ENCODE measurements at regions not wholly inside any gene's neighbourhood (a gene's known extent, or its start where the extent isn't known, plus 50 kb on each side); places are given as distances from the start of the nearest gene placed in this dataset.

DNA sequence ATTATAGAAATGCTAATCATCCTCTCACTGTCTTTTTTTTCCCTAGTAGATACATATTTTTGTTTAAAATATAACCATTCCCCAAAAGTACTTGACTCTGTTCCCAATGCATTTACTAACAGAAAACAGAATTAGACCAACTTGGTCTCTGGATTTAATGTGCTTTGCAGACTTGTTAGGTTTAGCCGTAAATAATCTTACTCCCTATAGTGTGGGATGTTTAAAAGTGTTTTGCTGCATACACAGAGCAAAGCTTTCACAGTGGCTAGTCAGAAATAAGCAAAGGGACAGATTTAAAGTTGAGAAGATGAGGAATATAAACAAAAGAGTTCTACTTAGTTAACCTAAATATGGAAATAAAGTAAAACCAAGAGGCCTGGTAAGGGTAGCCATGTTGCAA is 527.5 kb downstream of the HDGFL1 start:
- TF ChIP-seq, protein P1, sequence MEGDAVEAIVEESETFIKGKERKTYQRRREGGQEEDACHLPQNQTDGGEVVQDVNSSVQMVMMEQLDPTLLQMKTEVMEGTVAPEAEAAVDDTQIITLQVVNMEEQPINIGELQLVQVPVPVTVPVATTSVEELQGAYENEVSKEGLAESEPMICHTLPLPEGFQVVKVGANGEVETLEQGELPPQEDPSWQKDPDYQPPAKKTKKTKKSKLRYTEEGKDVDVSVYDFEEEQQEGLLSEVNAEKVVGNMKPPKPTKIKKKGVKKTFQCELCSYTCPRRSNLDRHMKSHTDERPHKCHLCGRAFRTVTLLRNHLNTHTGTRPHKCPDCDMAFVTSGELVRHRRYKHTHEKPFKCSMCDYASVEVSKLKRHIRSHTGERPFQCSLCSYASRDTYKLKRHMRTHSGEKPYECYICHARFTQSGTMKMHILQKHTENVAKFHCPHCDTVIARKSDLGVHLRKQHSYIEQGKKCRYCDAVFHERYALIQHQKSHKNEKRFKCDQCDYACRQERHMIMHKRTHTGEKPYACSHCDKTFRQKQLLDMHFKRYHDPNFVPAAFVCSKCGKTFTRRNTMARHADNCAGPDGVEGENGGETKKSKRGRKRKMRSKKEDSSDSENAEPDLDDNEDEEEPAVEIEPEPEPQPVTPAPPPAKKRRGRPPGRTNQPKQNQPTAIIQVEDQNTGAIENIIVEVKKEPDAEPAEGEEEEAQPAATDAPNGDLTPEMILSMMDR (IDR thresholded peaks at IDR 0.05; ENCODE audit: poor library complexity): no peak
- no peak for TF ChIP-seq EZH2 (IDR thresholded peaks at IDR 0.05; ENCODE audit: borderline replicate concordance)
